Bronchial epithelial cell (primary cell): ENCODE measurements at regions not wholly inside any gene's neighbourhood (a gene's known extent, or its start where the extent isn't known, plus 50 kb on each side); places are given as distances from the start of the nearest gene placed in this dataset.

ENCODE experiments used
- DNase-seq: peaks from one replicate; pipeline ENCODE4 v3.0.0-alpha.2; 2010; ENCODE audit warnings: low read depth
- FAIRE-seq: peaks from 2 replicates; lab custom pipeline; 2011; peaks lifted over from hg19 to GRCh38; lab: Jason Lieb, UNC
- H3K27me3 ChIP-seq: 2 replicates; pipeline ENCODE4 v1.5.1; 2011; ENCODE audit warnings: low read length; ENCODE audit not compliant: control insufficient read depth, insufficient read depth
- H3K36me3 ChIP-seq: 2 replicates; pipeline ENCODE4 v1.5.1; 2011; ENCODE audit warnings: low read length; ENCODE audit not compliant: control insufficient read depth, insufficient read depth
- H3K4me3 ChIP-seq: 2 replicates; pipeline ENCODE4 v1.5.1; 2011; ENCODE audit warnings: mild to moderate bottlenecking, low read depth, low read length, control low read depth
- CTCF ChIP-seq: IDR thresholded peaks from 2 replicates; pipeline ENCODE4 v1.5.1; 2011; ENCODE audit warnings: mild to moderate bottlenecking, moderate library complexity, low read length, control low read depth, inconsistent platforms; ENCODE audit not compliant: insufficient read depth, severe bottlenecking

GRCh38 chr10:58086144-58086762 is 181.4 kb downstream of the IPMK start:
- Histone ChIP-seq H3K36me3 (no peaks in the 10 kb centered on the region), H3K4me3 (no peak overlapping the region), H3K27me3 (no peaks in the 10 kb centered on the region)
- TF ChIP-seq CTCF, result no peak
- FAIRE-seq (no peak), DNase-seq (no peak)

- FAIRE-seq (no peak), DNase-seq (no peak)
- Histone ChIP-seq H3K27me3 (no peaks in the 10 kb centered on the region), H3K36me3 (no peaks in the 10 kb centered on the region), H3K4me3 (no peak overlapping the region)
- TF ChIP-seq CTCF, result no peak
Observed at GRCh38 chr10:58082248-58082647, 185.4 kb downstream of the IPMK start.

- no peak for FAIRE-seq
- no peak for TF ChIP-seq CTCF
- DNase-seq, result no peak
- Histone ChIP-seq H3K4me3 (no peak overlapping the region), H3K27me3 (no peaks in the 10 kb centered on the region), H3K36me3 (no peaks in the 10 kb centered on the region)
Observed at GRCh38 chr10:58081353-58081752, 186.3 kb downstream of the IPMK start.

GRCh38 chr10:58079461-58079860 is 188.2 kb downstream of the IPMK start:
- FAIRE-seq, result no peak
- H3K4me3 ChIP-seq, result no peak overlapping the region
- no peaks in the 10 kb centered on the region for H3K36me3 ChIP-seq
- TF ChIP-seq CTCF, result no peak
- no peak for DNase-seq
- H3K27me3 ChIP-seq, result no peaks in the 10 kb centered on the region

- Histone ChIP-seq H3K4me3 (no peak overlapping the region), H3K36me3 (no peaks in the 10 kb centered on the region), H3K27me3 (no peaks in the 10 kb centered on the region)
- no peak for FAIRE-seq
- TF ChIP-seq CTCF, result no peak
- DNase-seq, result no peak
Observed at GRCh38 chr10:58072634-58073033, 195.1 kb downstream of the IPMK start.

- no peak for TF ChIP-seq CTCF
- FAIRE-seq, result no peak
Observed at GRCh38 chr10:58070956-58071355, 196.7 kb downstream of the IPMK start.

More at GRCh38 chr10:58070956-58071355, 196.7 kb downstream of the IPMK start:
- H3K4me3 ChIP-seq, result no peak overlapping the region
- H3K36me3 ChIP-seq, result no peaks in the 10 kb centered on the region
- DNase-seq, result no peak
- H3K27me3 ChIP-seq, result no peaks in the 10 kb centered on the region
